ENCODE measurements at regions not wholly inside any gene's neighbourhood (a gene's known extent, or its start where the extent isn't known, plus 50 kb on each side); places are given as distances from the start of the nearest gene placed in this dataset.

- TF ChIP-seq CTCF (IDR thresholded peaks at IDR 0.05) = no peak
Observed at GRCh38 chr1:58233729-58234128, 312.8 kb downstream of the OMA1 start.

- TF ChIP-seq CTCF (IDR thresholded peaks at IDR 0.05) = no peak
Observed at GRCh38 chr1:58231204-58231603, 315.3 kb downstream of the OMA1 start.

DNA sequence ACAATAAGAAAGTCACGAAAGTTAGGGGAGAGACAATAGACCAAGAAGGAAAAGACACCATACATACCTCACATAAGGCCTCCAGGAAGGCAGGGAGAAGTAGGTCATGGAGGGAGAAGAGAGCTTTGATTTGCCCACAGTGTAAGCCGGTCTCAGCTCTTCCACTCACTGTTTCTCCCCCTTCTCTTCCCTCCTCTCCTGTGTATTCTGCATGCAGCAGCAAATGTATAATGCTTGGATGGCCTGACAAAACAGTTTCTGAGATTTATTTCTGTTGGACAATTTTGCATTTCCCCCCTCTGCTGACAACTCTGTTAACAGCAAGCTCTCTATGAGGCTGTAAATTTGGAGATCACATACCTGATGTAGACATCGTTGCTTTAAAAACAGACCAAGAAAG, 318.9 kb downstream of the OMA1 start:
- TF ChIP-seq CTCF (IDR thresholded peaks at IDR 0.05) = no peak

DNA sequence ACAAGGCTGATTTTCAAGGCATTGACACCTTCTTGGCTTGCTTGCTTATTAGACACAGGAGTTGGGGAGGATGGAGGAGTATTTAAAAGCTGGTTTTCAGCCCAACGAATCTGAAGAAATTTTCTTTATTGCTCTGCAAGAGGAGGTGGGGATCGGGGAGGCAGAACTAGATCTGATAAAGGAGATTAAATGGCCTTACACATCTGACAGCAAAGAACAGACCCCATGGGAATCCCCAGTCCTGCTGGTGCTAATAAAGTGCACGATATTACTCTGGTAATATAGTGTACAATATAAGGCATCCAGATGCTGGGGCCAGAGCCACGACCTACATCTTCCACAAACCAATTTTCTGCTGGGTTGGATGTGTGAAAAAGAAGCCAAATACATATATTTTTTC, 323.0 kb downstream of the OMA1 start:
- TF ChIP-seq CTCF (IDR thresholded peaks at IDR 0.05) = no peak

GRCh38 chr1:58220836-58221472, 325.6 kb downstream of the OMA1 start:
- TF ChIP-seq CTCF (IDR thresholded peaks at IDR 0.05) = no peak

DNA sequence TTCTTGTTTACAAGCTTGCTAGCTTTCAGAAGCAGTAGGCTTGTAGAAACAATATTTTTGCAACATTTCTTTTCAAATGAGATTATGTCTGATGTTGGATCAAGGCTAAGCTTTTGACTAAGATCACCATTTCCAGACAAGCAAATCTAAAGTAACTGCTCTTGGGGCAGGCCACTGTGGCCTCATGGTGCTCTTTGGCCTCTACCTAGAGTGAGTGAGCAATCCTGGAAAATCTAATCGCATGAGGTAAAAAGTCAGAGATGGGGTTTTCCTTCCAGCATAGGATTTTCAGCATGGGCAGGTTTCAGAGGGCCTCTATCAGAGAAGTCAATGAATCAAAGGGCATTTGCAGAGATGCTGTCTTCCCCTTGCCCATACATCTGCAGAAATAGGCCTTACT, 331.9 kb downstream of the OMA1 start:
- TF ChIP-seq CTCF (IDR thresholded peaks at IDR 0.05) = no peak

- TF ChIP-seq CTCF (IDR thresholded peaks at IDR 0.05) = no peak
Observed at GRCh38 chr1:58211869-58212268, 334.7 kb downstream of the OMA1 start.

DNA sequence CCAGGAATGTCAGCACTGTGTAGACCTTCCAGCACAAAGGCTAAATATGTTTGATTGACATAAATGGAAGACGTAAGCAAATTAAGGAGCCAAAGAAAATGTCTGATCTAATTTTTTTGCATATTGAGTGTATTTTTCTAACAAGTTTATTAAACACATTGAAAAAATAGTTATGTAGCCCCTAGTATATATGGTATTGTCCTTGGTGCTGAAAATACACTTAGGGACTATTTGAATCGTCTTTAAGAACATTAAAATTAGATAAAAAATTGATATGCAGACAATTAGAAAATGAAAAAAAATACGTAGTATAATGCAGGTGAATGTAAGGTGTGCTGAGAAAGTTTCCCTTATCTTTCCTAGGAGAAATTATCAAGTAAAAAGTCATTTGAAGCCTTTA, 337.0 kb downstream of the OMA1 start:
- no peak for TF ChIP-seq CTCF (IDR thresholded peaks at IDR 0.05)
